GM21576 (cell line): ENCODE measurements at regions not wholly inside any gene's neighbourhood (a gene's known extent, or its start where the extent isn't known, plus 50 kb on each side); places are given as distances from the start of the nearest gene placed in this dataset.
"Not testable (repeated sequence)": the region's sequence is repeated elsewhere in the genome, so short reads cannot be mapped to it uniquely, and the experiment has no call there.

Experiments used
- ATAC-seq: cut with Tn5 transposase; IDR thresholded peaks from one replicate; pipeline ENCODE4 v1.9.1; 2021; ENCODE audit warnings: mild to moderate bottlenecking, moderate library complexity; ENCODE audit not compliant: unreplicated experiment

DNA sequence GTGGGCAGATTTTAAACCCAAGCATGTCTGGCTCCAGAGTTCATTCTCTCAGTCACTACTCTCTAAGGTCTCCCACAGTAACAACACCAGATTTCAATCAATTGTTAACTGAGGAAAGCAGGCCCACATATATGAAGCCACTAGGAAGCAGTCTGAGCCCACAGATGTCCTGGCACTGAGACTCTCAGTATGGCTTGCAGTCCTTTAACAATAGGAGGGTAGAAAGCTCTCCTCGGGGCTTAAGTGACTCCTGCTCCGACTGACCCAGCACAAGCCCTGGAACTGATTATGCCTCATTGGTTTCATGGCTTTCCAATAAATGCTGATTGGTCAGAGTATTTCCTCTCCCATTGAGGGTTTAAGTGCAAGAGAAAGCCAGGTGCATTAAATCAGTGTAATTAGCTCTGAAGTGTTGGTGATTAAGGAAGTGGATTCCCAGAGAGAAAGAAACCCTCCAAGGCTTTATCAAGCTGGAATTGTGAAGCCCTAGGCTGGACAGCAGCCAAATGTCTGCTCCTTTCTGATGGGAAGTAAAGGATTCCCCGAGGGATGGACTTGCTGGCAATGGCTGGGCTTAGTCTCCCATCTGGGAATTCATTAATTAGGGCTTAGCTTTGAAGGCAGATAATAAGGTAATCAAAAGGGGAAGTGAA lies 76.6 kb upstream of the PROKR2 start:
- no peak for ATAC-seq

DNA sequence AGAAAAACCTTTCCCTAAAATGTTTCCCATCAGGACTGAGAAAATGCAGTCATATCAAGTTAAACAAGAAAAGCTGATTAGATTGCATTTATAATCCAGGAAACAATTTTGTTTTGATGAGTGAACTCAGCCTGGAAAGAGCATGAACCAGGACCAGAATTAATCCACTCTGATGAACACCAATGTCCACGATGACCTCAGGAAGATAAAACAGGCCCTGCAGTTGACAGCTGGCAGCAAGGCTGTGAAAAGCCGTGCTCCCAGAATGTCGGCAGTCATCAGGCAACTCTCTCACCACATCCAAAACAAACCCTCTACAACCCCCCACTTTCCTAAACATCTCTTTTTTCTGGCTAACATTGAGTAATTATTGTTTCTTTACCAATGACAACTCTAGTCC lies 74.0 kb upstream of the PROKR2 start:
- ATAC-seq = no peak

DNA sequence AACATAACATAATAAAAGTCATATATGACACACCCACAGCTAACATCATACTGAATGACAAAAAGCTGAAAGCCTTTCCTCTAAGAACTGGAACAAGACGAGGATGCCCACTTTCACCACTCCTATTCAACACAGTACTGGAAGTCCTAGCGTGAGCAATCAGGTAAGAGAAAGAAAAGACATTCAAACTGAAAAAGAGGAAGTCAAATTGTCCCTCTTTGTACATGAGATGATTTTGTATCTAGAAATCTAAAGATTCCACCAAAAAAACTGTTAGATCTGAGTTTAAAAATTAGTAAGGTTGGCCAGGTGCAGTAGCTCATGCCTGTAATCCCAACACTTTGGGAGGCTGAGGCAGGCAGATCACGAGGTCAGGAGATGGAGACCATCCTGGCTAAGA lies 70.1 kb upstream of the PROKR2 start:
- not testable (repeated sequence) for ATAC-seq

GRCh38 chr20:5381527-5381926 lies 64.8 kb upstream of the PROKR2 start:
- not testable (repeated sequence) for ATAC-seq

GRCh38 chr20:5377484-5377883 lies 60.7 kb upstream of the PROKR2 start:
- no peak for ATAC-seq

- no peak for ATAC-seq
Observed at GRCh38 chr20:5376228-5376627, 59.5 kb upstream of the PROKR2 start.

GRCh38 chr20:5374171-5374570 lies 57.4 kb upstream of the PROKR2 start:
- ATAC-seq = no peak

- ATAC-seq = no peak
Observed at GRCh38 chr20:5372371-5372770, 55.6 kb upstream of the PROKR2 start.

- ATAC-seq = no peak
Observed at GRCh38 chr20:5369629-5370028, 52.9 kb upstream of the PROKR2 start.
